K562 (cell line): ENCODE measurements at regions not wholly inside any gene's neighbourhood (a gene's known extent, or its start where the extent isn't known, plus 50 kb on each side); places are given as distances from the start of the nearest gene placed in this dataset.

Experiments
- ATAC-seq: fragments of 200-7000 bp; cut with Tn5 transposase; 3 replicates; pipeline ENCODE4 v1.9.1; 2020; ENCODE audit warnings: moderate library complexity
- BruUV-seq: library from RNA; stranded (reverse); fragments of 400-500 nt; replicated peaks from 2 replicates; lab custom pipeline; 2021; lab: Mats Ljungman, UMichigan
- CTCF ChIA-PET: fragments of 300-600 bp; formaldehyde crosslinking; extraction: SDS; loops from one replicate; lab custom pipeline; 2021; ENCODE audit warnings: low intra/inter-chr PET ratio; lab: Yijun Ruan, JAX
- POLR2A ChIA-PET: fragments of 300-600, 350-650 bp; sonication (Branson Sonifier 250); formaldehyde crosslinking; extraction: SDS; loops from one replicate; lab custom pipeline; 2021; ENCODE audit warnings: antibody characterized with exemption, inconsistent platforms; lab: Yijun Ruan, JAX
- DNase-seq, 4 experiments: peaks; one replicate each; pipeline versions ENCODE4 v3.0.0 to v3.0.0-alpha.2; 2011 to 2018; ENCODE audit warnings: low spot score in 3 of 4, mixed read lengths in 3 of 4; ENCODE audit errors: extremely low read depth in 1 of 4
- FAIRE-seq: peaks from 2 replicates; lab custom pipeline; 2011; peaks lifted over from hg19 to GRCh38; lab: Jason Lieb, UNC
- H2AFZ ChIP-seq: 2 replicates; pipeline ENCODE4 v1.6.0; 2011; ENCODE audit warnings: low read depth, low read length, control low read depth, inconsistent platforms
- H3K27ac ChIP-seq: fragments of 200-600 bp; 3 replicates; pipeline ENCODE4 v1.8.0; 2011; ENCODE audit warnings: low read depth, mild to moderate bottlenecking, control low read depth, inconsistent platforms, low read length, moderate library complexity, mixed read lengths; ENCODE audit errors: extremely low read depth
- H3K27me3 ChIP-seq, 2 experiments: fragments of 300-600 bp in 1 of 2; 2 replicates in 1 of 2; 3 replicates in 1 of 2; pipeline versions ENCODE4 v1.6.0 to v1.8.0; 2011; ENCODE audit warnings: inconsistent platforms in 2 of 2, low read length in 2 of 2, mild to moderate bottlenecking in 1 of 2, mixed read lengths in 1 of 2, moderate library complexity in 1 of 2; ENCODE audit not compliant: control insufficient read depth in 2 of 2, insufficient read depth in 2 of 2
- H3K36me3 ChIP-seq: fragments of 300-600 bp; 3 replicates; pipeline ENCODE4 v1.8.0; 2011; ENCODE audit warnings: mild to moderate bottlenecking, low read length, inconsistent platforms; ENCODE audit not compliant: control insufficient read depth, insufficient read depth
- H3K4me1 ChIP-seq, 2 experiments: fragments of 200-600 bp in 1 of 2; replicated peaks in 1 of 2; 2 replicates in 1 of 2; 3 replicates in 1 of 2; pipeline versions ENCODE4 v1.5.1 to v1.8.0; 2011; ENCODE audit warnings: inconsistent platforms in 2 of 2, low read length in 2 of 2, mild to moderate bottlenecking in 1 of 2, mixed read lengths in 1 of 2, moderate library complexity in 1 of 2; ENCODE audit not compliant: control insufficient read depth in 2 of 2, insufficient read depth in 2 of 2
- H3K4me2 ChIP-seq: 2 replicates; pipeline ENCODE4 v1.6.1; 2011; ENCODE audit warnings: low read length, control low read depth, inconsistent platforms, mixed read lengths; ENCODE audit not compliant: insufficient read depth
- H3K4me3 ChIP-seq: fragments of 200-600 bp; sonication (generic), shearing (Covaris generic); 2 replicates; pipeline ENCODE4 v1.5.1; 2016; ENCODE audit warnings: control low read depth, inconsistent platforms
- H3K79me2 ChIP-seq: fragments of 200-600 bp; 3 replicates; pipeline ENCODE4 v1.8.0; 2011; ENCODE audit warnings: low read length, inconsistent platforms; ENCODE audit not compliant: control insufficient read depth, insufficient read depth
- H3K9ac ChIP-seq, 2 experiments: 2 replicates each; pipeline versions ENCODE4 v1.6.0 to v1.6.1; 2011; ENCODE audit warnings: low read depth in 2 of 2, low read length in 2 of 2, control low read depth in 1 of 2, inconsistent platforms in 1 of 2, mild to moderate bottlenecking in 1 of 2, mixed read lengths in 1 of 2; ENCODE audit not compliant: insufficient read depth in 1 of 2
- H3K9me1 ChIP-seq: one replicate; pipeline ENCODE4 v1.6.0; 2011; ENCODE audit warnings: inconsistent platforms, mild to moderate bottlenecking, low read length, moderate library complexity; ENCODE audit not compliant: control insufficient read depth, insufficient read depth
- H3K9me3 ChIP-seq: replicated peaks from 2 replicates; pipeline ENCODE4 v1.5.1; 2011; ENCODE audit warnings: low read depth, low read length, inconsistent platforms; ENCODE audit not compliant: control insufficient read depth, insufficient read depth
- H4K20me1 ChIP-seq: replicated peaks from 2 replicates; pipeline ENCODE4 v1.6.1; 2011; ENCODE audit warnings: low read length, inconsistent platforms, mixed read lengths; ENCODE audit not compliant: control insufficient read depth, insufficient read depth
- ARID1B ChIP-seq: fragments of 450-650 bp; IDR thresholded peaks from 2 replicates; pipeline ENCODE4 v1.6.1; 2016; ENCODE audit warnings: antibody characterized with exemption, mild to moderate bottlenecking, inconsistent platforms
- CBFA2T3 ChIP-seq: fragments of 450-650 bp; IDR thresholded peaks from 2 replicates; pipeline ENCODE4 v1.6.1; 2017
- HNRNPLL ChIP-seq: fragments of 200-400 bp; formaldehyde crosslinking; IDR thresholded peaks from 2 replicates; pipeline ENCODE4 v1.6.1; 2017; ENCODE audit warnings: low read length, low read depth, mild to moderate bottlenecking; ENCODE audit not compliant: poor library complexity, severe bottlenecking
- MED1 ChIP-seq: sonication (generic); formaldehyde crosslinking; IDR thresholded peaks from 2 replicates; pipeline ENCODE4 v1.8.1; 2023; ENCODE audit warnings: missing genetic modification reagents, borderline replicate concordance
- PRMT5 ChIP-seq: sonication (generic); formaldehyde crosslinking; IDR thresholded peaks from 2 replicates; pipeline ENCODE4 v1.5.0; 2020; ENCODE audit warnings: missing genetic modification reagents
- SPI1 ChIP-seq: IDR thresholded peaks from 2 replicates; pipeline ENCODE4 v1.6.1; 2011; ENCODE audit warnings: low read depth, low read length, control low read depth, borderline replicate concordance
- STAT6 ChIP-seq: sonication (generic); formaldehyde crosslinking; IDR thresholded peaks from 2 replicates; pipeline ENCODE4 v1.8.1; 2023; ENCODE audit warnings: mild to moderate bottlenecking, missing genetic modification reagents
- ZMIZ1 ChIP-seq, 2 experiments: fragments of 150-350 bp in 1 of 2; IDR thresholded peaks; 2 replicates each; pipeline ENCODE4 v1.6.1; 2012 to 2016; ENCODE audit warnings: low read depth in 2 of 2, low read length in 2 of 2, mild to moderate bottlenecking in 1 of 2, moderate library complexity in 1 of 2
- ZNF609 ChIP-seq: sonication (generic); formaldehyde crosslinking; IDR thresholded peaks from 2 replicates; pipeline ENCODE4 v1.8.1; 2023; ENCODE audit warnings: missing genetic modification reagents, mild to moderate bottlenecking, borderline replicate concordance
- WGBS: fragments of 100-300 bp; shearing (Covaris generic); methylation state at CpG from one replicate; pipeline ENCODE4 v1.1.6; 2016; ENCODE audit warnings: low coverage, mixed read lengths; ENCODE audit not compliant: insufficient coverage; ENCODE audit errors: missing lambda C conversion rate; 5-methylcytosine and 5-hydroxymethylcytosine counted together
- in situ Hi-C: fragments of 300-500 bp; cut with MboI; formaldehyde crosslinking; loops from 4 replicates; pipeline ENCODE4 v1.15.0; 2018; ENCODE audit warnings: inconsistent platforms, mixed read lengths
- intact Hi-C: fragments of 100-400 bp; cut with micrococcal nuclease; formaldehyde crosslinking; loops from 2 replicates; pipeline ENCODE4 v1.14.2; 2022

- Histone ChIP-seq H4K20me1 (no peaks in the 10 kb centered on the region), H3K4me2 (no peak overlapping the region), H3K9me1 (no peaks in the 10 kb centered on the region), H3K9me3 (no peaks in the 10 kb centered on the region), H3K79me2 (no peaks in the 10 kb centered on the region), H3K27ac (no peak overlapping the region), H2AFZ (no peak overlapping the region), H3K4me3 (no peak overlapping the region), H3K9ac (no peak overlapping the region), H3K27me3 (peaks cover 0 to 4% of the 10 kb centered on the region in 2 experiments; a peak in 1 of 5 replicates), H3K36me3 (no peaks in the 10 kb centered on the region), H3K4me1 (no peaks in the 10 kb centered on the region)
- in situ Hi-C loops = no loop called here
- no TSS peak for BruUV-seq
- TF ChIP-seq SPI1 (no peak), ZMIZ1 (IDR thresholded peaks at IDR 0.05; ENCODE audit: low read depth in 2 of 2, low read length in 2 of 2) (no peak), HNRNPLL (no peak), ZNF609 (CRISPR knock-in tag) (no peak), CBFA2T3 (no peak), STAT6 (CRISPR knock-in tag) (no peak), ARID1B (no peak), MED1 (CRISPR knock-in tag) (no peak), PRMT5 (CRISPR knock-in tag) (no peak)
- DNase-seq = no peak
- no peak for FAIRE-seq
- CTCF ChIA-PET = no interaction called here
- ATAC-seq = no peak
- 0% methylated on average over 5 of the region's 5 CpGs for WGBS
- intact Hi-C loops = no loop called here
- POLR2A ChIA-PET = no interaction called here
Measured at GRCh38 chr7:23927709-23928417, 217.8 kb downstream of the STK31 start.
